GM19463 (cell line): ENCODE measurements at regions not wholly inside any gene's neighbourhood (a gene's known extent, or its start where the extent isn't known, plus 50 kb on each side); places are given as distances from the start of the nearest gene placed in this dataset.
"Not testable (repeated sequence)": the region's sequence is repeated elsewhere in the genome, so short reads cannot be mapped to it uniquely, and the experiment has no call there.

Experiments used
- ATAC-seq: cut with Tn5 transposase; IDR thresholded peaks from one replicate; pipeline ENCODE4 v1.9.1; 2021; ENCODE audit warnings: mild to moderate bottlenecking, moderate library complexity; ENCODE audit not compliant: unreplicated experiment

DNA sequence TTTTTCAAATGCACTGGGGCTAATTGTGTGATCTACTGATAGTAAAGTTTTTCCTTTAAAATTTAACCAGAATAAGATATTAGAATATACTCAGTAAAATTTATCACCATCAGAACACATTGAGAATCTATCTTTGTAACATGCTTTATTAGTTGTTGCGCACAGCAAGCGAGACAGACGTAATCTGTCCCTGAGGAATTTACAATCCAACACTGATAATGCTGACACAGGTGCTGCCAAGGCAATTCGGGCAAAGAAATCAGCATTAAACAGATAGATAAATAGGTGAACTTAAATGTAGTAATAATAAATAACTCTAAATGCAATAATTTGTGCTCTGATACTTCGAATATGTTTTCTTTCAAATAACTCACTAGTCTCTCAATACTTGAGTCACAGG lies 607.2 kb downstream of the HTR1B start:
- ATAC-seq = no peak

DNA sequence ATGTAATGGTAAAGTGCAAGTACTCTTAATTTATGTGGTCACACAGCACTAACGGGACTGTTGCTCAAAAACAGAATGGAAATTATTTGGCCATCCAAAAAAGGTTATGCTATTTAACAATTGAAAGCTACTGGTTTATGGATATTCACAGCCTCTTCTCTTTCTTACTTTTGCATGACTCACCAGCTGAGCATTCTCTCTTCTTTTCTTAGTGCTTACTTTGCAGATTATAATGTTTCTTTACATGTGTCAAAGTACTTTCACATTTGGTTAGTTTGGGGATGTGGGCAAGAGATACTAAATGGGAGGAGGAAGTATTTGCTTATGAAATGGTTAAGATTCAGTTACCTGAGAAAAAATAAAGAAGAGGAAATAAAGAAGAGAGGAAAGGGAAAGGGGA lies 610.5 kb downstream of the HTR1B start:
- no peak for ATAC-seq

DNA sequence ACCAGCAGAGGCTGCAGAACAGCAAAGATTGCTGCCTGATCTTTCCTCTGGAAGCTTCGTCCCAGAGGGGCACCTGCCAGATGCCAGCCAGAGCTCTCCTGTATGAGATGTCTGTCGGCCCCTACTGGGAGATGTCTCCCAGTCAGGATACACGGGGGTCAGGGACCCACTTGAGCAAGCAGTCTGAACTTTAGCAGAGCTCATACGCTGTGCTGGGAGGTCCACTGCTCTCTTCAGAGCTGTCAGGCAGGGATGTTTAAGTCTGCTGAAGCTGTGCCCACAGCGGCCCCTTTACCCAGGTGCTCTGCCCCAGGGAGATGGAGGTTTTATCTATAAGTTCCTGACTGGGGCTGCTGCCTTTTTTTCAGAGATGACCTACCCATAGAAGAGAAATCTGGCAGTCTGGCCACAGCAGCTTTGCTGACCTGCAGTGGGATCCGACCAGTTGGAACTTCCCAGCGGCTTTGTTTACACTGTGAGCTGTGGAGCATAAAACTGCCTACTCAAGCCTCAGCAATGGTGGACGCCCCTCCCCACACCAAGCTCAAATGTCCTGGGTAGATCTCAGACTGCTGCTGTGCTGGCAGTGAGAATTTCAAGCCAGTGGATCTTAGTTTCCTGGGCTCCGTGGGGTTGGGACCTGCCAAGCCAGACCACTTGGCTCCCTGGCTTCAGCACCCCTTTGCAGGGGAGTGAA lies 613.9 kb downstream of the HTR1B start:
- not testable (repeated sequence) for ATAC-seq

DNA sequence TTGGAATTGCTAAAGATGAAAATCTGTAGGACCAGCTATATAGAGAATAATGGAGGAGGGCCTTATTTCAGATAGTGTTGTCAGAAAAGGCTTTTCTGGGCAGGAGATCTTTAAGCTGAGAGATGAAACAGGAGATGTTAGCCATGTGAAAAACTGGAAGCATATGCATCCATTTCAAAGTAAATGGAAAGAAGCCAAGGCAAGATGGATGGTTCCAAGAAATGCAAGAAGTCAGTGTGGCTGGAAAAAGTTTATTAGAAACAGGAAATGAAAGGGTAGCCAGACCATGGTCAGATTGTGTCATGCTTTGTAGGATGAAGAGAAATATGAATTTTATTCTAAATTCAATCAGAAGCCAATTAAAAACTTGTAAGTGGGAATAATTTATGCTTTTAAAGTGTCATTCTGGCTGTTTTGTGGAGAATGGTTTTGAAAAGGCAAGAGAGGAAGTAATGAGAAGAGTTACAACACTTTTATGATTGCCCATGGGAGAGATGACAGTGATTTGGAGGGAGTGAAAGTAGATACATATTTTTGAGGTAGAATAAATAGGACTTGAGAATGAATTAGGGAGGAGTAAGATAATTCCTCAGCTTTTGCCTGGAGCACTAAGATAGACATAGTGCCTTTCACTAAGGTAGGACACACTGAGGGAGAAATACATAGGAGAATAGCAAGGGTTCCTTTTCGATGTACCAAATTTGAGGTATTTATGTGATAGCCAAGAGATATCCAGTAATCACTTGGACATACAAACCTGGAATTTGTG lies 620.1 kb downstream of the HTR1B start:
- ATAC-seq = no peak

DNA sequence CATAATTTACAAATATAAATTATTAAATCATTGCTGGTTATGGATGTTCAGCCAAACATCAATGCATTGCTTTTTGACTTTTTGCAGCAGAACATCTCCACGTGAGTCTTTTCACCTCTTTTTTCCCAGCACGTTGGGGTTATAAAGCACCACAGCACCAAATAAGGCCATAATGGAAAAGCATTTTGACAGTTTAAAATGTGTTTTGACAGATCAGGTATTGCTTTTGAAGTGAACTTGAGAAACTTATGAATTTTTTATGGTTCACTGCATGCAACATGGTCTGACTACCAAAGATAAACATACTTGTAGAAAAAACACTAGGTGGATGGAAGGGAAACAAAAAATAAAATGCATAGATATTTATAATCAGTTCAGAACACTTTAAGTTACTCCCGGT lies 622.4 kb downstream of the HTR1B start:
- no peak for ATAC-seq

DNA sequence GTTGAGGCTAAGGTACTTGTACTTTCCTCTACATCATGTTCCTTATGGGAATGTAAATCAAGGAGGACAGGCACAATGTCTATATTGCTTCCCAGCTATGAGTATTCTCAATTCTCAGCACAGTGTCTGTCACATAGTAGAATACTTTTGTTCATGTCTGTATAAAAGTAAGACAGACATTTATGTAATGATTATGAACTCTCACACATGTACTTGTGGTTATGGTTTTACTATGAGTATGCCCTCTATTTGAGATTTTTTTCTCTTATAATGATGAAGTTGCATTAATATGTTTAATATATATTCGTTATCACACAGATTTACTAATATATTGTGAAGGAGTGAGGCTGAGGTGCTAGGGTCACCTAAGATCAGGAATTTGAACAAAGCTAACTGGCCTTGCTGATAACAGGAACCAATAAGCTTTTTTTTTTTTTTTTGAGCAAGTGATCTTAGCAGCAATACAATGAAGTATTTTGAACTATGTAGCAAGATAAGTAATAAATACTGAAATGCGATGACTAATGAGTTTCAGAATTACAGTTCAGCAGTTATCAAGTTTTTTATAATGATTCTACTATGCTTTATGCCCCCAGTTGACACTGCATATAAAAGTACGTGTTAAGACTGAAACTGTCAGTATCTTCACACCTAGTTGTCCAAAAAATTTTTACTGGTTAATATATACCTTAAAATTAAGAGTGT lies 623.1 kb downstream of the HTR1B start:
- ATAC-seq = no peak

DNA sequence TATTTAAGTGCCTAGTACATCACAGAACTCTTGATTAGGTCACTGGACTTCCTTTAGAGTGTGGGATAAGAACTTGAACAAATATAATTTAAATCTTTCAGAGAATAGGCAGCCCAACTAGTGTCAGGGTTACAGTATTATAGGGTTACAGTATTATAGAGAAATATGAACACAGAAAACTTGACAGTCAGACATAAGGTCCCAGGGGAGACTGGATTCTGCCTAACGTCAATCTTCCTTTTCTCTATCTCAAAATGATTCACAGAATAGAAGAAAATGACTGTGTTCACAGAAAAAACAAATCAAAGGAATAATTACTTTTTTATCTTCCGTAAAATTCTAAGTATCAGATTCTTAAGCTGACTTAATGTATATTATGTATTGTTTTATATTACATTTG lies 623.8 kb downstream of the HTR1B start:
- ATAC-seq = no peak

DNA sequence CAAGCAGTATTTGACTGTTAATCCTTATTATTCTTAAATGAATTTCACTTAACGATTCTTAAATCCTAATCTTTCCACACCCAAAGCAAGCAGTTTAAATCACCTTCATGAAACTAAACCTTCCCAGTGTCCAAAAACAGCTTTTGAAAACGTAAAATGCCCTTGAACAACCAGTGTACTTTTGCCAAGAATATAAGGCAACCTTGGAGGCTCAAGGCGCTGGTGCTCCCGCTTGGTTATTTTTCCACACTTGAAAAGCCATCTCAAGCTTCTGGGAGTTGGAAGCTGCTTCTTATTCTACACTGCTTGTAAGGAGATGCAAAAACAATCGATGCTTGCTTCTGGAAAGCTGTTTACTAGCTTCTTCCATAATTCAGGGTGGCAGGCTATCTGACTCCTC lies 625.7 kb downstream of the HTR1B start:
- ATAC-seq = no peak

DNA sequence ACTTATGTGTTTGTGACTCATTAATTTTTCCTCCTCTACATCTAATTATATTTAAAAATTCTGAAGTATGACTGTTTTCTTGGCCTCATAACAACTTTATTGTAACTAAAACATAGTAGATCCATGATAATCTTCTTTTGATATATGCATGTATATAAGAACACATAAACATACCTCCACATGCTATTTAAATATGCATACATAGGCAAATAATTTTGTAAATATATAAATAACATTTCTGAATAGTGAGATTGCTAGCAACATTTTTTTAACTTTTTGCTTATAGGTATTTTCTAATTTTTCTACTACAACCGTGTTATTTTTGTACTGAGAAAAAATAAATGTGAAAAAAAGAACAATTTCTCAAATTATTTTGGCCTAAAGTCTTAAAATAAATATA lies 627.6 kb downstream of the HTR1B start:
- no peak for ATAC-seq

DNA sequence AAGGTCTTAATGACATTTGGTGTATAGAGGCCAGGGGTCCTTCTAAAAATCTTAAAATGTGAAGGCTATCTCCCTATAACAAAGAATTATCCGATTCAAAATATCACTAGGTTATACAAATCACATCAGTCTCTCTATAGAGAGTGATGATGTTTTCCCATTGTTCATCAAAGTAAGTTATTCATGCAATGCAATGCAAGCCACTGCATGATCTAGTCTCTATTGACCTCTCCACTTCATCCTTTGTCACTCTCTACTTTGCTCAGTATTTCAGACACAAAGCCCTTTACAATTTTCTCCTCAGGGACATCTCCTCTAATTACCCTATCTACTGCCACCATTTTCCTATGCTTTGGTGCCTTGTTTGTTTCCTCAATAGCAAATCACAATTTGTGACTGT lies 628.0 kb downstream of the HTR1B start:
- ATAC-seq = no peak

DNA sequence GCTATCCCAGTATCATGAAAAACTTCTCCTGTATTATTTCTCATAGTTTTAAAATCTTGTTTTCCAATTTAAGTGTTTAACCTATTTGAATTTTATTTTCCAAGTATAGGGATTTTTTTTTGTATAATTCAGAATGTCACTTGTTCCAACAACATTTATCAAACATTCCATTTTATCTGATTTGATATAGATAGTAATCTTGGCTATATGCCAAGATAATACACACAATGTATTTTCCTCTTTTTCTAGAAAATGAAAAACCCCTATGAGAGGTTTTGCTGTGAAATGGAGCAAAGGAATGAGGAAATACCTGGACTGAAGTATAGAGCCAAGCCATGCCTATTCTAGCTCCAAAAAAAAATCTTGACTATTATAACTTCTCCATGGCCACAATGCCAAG lies 628.9 kb downstream of the HTR1B start:
- ATAC-seq = no peak

DNA sequence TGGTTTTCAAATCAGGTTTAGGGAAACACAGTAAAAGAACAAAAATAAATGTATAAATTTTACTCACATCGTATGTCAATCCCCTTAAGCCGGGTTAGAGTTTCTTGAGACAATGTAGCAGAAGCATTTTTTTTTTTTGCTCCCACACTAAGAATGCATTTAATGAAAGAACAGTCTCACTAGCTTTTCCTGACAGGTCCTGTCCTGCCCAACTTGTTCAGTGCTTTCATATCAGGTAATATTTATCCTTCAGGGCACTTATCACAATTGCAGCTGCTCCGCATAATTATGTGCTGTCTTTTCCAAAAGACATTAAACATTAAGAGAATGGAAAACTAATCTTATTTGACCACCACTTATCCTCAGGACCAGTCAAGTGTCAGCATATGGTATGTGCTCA lies 632.0 kb downstream of the HTR1B start:
- no peak for ATAC-seq

DNA sequence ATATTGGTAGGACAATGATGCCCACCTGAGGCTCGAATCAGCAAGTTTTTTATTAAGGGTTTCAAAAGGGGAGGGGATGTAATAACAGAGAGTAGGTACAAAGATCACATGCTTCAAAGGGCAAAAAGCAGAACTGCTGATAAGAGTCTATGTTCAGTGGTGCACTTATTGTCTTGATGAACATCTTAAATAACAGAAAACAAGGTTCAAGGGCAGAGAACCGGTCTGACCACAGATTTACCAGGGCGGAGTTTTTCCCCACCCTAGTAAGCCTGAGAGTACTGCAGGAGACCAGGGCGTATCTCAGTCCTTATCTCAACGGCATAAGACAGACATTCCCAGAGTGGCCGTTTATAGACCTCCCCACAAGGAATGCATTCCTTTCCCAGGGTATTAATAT lies 639.7 kb downstream of the HTR1B start:
- ATAC-seq = not testable (repeated sequence)

DNA sequence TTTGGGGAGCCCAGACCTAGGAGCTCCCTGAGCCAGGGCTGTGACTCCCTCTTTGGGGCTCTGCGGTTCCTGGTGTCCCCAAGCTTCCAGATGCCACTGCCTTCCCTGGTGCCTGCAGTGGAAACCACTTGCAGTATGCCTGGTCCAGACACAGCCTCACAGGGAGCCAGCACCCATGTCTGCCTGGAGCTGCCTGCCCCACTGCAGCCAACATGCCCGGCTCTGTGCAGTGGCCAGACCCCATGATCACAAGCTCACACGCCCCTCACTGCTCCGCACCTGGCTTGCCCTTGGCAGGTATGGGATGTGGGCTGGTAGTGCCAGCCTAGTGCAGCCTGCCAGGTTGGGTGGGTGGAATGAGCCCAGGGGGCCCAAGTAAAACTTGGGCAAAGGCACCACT lies 644.8 kb downstream of the HTR1B start:
- no peak for ATAC-seq

DNA sequence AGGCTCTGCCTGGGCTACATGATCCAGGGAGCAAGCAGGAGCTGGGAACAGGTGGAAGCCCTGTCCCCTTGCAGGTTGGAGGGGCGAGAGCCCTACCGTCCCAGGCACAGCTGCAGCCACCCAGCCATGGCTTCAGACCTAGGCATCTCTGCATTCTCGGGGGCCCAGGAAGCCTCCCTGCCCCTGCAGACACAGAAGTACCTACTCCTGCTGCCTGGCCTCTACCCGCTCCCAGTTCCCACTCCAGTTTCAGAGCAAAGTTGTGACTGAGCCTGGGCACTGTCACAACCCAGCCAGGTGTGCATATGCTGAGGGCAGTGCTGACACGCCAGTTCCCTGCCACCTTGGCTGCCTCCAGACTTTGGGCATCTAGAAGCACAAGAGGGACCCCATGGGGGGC lies 645.9 kb downstream of the HTR1B start:
- no peak for ATAC-seq

DNA sequence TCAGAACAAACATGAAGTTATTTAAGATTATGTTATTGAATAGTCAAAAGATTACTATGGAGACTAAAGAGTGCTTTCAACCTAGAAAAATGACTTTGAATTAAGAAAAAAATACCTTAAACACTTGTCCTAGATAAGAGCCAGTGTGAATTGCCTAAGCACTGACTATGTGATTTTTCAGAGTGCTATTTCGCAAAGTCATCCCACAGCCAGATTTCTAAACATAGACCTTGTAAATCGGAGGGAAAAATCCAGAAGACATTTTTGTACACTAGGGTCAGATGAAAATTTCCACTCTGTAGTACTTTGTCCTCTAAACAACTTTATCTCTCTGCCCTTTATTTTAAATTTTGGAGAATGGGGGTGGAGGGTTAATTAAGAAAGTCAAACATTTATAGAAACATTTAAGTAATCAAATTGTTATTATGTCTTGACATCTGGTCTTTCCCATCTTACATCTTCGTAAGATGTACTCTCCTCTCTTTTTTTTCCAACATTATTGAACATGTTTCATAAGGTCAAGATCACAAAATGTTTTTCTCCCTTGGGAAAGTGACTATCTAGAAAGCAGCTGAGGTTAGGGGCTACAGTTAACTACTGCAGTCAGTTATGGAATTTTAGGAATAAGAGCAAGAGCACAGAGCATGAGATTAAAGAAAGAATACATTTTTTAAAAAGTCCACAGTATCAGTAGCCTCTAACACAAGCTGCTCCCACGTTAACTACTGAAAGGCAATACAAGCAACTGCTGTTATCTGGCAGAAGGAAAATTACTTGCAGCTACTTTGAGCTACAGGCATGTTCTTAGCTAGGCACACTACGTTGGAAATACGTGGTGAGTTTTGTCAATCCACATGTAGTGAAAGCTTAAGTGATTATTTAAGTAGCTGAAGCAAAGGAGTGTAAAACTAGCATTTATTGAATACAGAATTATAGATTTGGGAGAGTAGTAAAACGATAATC lies 648.5 kb downstream of the HTR1B start:
- no peak for ATAC-seq

DNA sequence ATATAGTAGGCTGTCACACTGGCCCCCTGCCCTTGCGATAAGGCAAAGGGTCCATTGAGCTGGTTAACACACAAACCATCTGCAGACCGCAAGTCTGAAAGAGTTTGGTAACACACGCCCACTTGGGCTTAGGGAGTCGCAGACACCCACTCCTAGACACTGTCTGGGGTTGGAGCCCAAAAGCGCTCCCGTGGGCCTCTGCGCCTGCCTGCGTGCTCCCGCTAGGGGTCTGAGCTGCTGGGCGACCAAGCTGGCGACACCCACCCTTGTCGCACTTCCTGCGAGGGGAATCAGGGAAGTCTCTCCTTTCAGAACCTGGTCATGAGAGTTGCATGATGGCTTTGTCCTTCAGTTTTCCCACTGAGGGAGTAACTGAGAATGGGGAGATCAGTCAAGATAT lies 653.0 kb downstream of the HTR1B start:
- no peak for ATAC-seq

DNA sequence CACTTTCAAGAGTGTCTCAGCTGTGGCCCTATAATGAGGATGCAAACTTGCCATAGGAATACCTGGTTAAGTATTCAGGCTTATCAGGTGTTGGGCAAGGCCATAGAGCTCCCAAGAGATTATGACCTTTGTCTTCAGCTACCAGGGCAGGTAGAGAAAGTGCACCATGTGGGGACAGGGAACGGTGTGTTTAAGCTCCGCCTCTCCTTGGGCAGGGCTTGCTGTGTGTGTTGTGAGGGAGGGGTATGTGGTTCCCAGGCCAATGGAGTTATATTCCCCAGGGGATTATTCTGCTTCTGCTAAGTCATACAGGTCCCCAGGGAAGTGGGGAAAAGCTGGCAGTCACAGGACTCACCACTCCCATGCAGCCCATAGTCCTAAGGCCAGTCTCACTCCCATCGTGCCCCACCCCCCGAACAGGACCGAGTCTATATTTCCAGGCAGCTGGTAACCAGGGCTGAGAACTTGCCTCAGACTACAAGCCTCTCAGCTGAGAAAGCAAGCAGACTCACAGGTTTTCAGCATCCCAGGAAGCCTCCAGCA lies 660.2 kb downstream of the HTR1B start:
- ATAC-seq = no peak

DNA sequence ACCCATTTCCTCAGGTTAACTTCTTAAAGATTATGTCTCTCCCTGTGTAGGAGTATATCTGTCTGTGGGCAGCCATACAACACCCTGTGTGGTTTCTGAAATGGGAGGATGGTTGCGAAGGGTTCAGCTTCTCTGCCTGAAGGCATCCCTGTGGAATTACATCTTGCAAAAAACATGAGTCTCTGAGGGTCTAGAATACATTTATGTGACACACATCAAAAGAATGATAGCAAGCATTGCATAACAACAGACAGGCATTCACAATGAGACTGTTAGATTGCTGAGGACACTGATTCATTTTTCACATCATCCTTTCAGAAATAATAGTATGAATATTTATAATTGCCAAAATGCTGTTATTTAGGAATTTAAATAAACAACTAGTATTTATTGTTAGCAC lies 670.9 kb downstream of the HTR1B start:
- ATAC-seq = no peak

DNA sequence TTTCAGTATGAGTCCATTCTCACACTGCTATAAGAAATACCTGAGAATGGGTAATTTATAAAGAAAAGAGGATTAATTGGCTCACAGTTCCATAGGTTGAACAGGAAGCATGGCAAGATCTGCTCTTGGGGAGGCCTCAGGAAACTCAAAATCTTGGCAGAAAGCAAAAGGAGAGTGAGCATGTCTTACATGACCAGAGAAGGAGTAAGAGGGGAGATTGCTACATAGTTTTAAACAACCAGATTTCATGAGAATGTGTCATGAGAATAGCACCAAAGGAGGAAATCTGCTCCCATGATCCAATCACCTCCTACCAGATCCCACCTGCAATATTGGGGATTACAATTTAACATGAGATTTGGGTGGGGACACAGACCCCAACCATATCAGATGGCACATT lies 672.4 kb downstream of the HTR1B start:
- ATAC-seq = no peak
